Fibroblast of the conjunctiva (primary cell): ENCODE measurements at regions not wholly inside any gene's neighbourhood (a gene's known extent, or its start where the extent isn't known, plus 50 kb on each side); places are given as distances from the start of the nearest gene placed in this dataset.
"Not testable (repeated sequence)": the region's sequence is repeated elsewhere in the genome, so short reads cannot be mapped to it uniquely, and the experiment has no call there.

Experiments
- DNase-seq: peaks from one replicate; pipeline ENCODE4 v3.0.0-alpha.2; 2010; ENCODE audit warnings: low read depth

DNA sequence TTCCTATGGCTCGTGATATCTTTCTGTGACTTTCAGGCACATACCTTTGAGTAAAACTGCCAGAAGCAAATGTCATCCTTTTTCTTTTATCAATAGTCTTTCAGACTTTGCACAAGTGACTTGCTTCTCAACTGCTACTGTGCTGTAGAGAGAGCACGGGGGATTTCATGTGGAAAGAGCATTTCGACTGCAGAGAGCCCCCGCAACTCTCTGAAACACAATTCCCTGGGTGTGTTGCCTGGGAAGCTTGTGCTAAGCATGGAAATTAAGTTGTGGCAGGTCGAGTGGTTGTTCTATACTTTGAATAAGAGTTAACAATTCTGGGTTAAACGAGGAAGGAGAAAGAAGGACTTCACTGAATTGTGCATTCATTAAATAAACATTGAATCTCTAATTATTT lies 659.1 kb downstream of the TDRD15 start:
- DNase-seq: no peak

DNA sequence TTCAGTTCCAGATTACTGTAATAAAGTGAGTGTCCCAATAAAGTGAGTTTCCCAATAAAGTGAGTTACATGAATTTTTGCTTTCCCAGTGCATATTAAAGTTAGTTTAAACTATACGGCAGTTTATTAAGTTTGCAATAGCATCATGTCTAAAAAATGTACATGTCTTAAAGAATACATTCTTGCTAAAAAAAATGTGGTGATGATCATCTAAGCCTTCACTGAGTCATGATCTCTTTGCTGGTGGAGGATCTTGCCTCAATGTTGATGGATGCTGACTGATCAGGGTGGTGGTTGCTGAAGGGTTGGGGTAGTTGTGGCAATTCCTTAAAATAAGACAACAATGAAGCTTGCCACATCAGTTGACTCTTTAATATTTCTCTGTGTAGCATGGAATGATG lies 664.2 kb downstream of the TDRD15 start:
- DNase-seq: no peak

DNA sequence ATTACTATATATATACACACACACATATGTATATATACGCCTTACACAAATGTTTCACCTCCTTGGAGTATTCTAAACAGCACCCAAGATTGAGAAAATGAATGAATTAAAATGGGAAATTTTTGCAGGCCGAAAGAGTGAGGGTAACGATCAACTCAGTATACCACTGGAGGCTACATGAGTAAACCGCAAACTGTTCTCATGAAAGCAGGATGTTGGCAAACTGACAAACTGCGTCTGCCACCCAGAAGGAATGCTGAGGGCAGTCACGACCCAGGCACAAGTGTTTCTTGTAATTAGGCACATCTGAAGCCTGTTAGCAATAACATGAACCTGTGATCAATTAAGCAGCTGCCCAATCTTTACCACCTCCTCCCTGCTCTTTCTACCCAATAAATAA lies 666.5 kb downstream of the TDRD15 start:
- DNase-seq: not testable (repeated sequence)

DNA sequence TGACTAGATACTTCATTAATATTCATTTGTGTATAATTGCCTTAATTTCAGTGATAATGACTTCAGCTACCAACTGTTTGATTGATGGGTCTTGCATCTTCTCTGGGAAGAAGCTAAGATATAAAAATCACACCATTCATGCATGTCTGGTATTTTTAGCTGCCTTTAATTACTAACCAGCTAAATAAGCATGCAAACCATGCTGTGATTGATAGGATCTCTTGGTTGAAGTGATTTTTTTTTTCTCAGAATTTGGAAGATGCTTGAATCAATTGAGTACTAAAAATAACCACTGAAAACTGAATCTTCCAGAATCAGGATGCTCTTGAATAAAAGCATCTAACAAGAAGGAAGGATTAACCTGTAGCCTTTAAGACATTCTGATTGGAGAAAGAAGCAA lies 668.8 kb downstream of the TDRD15 start:
- DNase-seq: no peak

DNA sequence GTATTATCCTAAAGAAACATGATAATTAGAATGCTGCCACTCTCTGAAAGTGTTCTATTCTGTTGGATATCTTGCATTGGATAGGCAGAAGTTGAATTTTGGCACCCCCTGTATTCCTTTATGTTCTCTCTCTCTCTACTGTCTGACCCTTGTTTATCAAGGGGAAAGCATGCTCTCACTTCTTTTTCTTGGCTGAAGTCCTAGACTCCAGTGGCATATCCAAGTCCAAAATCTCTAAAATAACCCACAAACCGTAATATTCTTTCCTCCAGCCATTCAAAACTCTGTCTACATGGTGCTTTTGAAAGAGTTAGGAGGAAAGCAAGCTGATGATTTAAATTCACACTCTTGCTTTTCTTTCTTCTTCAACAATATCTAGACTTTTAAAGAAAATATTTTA lies 669.7 kb downstream of the TDRD15 start:
- DNase-seq: no peak

DNA sequence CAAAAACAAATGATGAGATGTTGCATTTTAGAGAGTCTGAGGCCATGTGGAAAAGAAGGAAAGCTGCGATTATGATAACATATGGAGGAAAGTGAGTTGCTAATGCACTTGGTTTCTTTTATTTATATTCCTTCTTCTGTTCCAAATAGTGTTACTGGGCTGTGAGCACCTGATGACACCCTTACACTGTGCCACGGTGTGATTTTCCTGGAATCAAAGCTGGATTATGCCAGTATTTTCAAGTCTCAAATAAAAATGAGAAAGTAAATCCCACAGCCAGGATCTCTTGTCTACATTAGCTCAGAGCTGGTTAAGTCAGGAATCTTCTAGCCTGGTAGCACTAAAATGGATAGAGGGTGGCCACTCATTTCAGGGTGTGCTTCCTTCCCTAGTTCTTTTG lies 670.8 kb downstream of the TDRD15 start:
- DNase-seq: no peak

DNA sequence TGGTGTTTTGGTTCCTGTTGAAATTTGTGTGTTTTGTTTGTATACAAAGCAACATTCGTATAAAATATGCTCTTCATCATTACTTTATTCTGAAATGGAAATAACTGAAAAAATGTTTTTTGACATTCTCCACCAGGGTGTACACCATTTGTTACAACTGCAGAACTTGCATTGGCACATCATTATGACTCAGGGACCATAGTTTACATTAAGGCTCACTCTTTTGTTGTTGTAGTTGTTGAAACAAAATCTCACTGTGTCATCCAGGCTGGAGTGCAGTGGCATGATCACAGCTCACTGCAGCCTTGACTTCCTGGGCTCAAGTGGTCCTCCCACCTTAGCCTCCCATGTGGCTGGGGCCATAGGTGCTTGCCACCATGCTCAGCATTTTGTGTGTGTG lies 676.6 kb downstream of the TDRD15 start:
- DNase-seq: no peak

DNA sequence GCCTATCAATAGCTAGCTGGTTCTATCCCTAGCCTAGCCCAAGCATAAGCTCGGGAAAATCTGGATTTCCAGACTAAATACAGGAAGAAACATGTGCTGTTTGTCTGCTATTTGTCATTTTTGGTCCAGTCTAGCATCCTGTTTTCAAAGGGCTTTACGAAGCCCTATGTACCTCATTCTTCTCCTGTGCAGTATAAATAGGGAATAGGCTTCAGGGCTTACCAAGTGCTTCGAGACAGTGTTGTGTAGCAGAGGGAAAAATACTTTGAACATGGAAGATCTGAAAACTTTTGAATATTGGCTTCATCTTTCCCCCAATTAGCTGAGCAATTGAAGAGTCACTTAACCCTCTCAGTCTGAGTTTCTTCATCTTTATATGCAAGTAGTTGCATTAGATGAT lies 679.8 kb downstream of the TDRD15 start:
- DNase-seq: no peak

DNA sequence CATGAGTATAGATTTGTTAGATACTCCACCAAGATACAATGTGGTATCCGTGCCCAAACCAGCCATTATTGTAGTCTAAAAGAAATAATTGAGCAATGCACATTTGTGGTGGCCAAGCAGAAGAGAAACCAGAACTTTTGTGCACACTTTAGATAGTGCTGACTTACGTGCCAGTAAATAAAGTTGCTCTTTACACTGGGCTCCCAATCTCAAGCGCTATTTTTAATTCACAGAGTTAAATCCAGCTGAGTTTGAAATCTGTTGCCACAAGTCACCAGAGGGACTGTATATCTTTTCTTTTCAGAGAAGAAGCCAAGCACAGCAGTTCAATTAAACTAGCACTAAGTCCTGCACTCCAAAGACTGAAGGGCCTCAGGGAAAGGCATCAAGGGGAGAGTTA lies 680.4 kb downstream of the TDRD15 start:
- DNase-seq: no peak

DNA sequence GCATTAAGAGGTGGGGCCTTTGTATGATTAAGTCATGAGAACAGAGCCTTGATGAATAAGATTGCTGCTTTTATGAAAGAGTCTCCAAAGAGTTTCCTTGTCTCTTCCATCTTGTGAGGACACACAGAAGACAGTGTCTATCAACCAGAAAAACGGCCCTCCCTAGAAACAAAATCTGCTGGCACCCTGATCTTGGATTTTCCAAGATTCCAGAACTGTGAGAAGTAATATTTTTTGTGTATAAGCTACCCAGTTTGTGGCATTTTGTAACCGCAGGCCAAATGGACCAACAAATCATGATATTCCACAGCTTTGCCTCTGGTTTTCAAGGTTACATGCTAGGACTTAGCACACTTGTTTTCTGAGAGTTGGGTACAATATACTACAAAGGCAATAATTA lies 687.8 kb downstream of the TDRD15 start:
- DNase-seq: no peak

DNA sequence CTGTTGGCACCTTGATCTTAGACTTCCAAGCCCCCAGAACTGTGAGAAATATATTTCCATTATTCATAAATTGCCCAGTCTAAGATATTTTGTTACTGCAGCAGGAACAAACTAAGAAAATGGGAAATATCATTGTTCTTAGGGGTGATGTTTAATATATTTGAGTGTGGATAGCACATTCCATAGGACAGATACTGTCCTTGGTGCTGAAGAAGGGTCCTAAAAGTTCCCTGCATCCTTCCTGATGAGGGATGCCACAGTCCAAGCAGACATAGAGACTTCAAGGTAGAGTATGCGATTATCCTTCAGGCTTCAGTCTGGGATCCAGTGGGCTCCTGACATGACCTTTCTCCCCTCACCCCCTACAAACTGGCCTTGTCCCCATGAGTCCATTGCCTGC lies 689.0 kb downstream of the TDRD15 start:
- no peak for DNase-seq

DNA sequence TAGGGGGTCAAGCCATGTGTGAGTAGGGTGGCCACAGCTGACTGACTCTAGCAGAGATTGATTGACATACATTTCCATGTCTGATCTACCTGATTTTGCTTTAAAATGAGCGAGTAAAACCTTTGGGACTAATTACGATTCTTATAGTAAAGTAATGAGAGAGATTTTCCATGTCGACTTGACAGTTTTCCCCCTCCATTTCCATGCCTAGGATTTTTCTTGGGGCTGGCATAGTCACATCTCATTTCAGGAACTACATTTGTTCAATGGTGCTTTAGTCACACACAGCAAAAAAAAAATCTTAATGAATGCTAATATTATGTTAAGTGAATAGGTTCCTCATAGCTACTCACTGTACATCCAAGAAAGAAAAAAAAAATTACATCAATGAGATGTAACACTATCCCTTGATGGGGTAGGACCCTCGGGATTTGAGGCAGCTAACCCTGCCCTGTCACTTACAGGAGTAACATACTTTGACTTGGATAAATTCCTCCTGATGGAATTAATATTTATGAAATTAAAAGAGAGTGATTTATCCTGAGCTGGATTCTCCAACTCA lies 690.9 kb downstream of the TDRD15 start:
- DNase-seq: no peak

DNA sequence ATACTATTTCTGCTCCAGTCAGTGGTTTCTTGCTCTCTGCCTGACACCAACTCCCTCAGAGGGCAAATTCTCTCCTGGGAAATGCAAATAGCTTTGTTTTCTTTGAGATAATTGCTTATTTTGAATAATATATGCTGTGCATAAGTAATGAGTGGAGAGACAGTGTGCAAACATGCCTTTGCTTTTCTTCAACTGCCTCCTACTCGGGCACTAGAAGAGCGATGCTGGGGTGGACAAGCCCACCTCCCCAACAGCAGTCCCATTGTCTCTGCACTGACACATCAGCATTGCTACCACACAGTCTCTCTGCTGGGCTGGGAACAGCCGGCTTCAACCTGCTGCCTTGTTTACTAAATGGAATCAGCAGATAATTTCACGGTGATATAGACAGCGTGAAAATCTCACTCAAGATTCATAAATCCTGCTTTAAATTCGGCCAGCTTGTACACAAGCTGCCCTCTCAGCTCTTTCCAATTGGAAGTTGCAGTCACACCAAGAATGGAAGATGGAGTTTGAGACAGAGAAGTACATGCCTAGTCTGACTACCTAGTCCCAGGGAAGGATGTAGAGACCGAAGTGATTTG lies 694.5 kb downstream of the TDRD15 start:
- DNase-seq: no peak

DNA sequence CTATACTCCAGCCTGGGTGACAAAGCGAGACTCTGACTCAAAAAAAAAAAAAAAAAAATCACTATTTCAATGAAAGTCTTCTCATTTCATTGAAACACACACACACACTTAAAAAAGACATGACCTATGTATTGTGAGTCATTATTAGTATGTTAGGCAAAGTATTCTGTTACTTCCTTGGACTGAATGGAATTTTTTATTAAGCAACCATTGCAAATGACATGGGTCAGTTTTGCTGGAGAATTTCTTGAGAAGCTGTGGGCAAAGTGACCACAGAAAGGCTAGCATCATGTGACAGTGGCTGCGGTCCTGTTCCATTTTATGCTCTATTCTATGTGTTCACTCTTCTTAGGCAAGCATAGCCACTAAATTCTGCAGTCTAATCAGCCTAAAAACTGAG lies 695.7 kb downstream of the TDRD15 start:
- no peak for DNase-seq

DNA sequence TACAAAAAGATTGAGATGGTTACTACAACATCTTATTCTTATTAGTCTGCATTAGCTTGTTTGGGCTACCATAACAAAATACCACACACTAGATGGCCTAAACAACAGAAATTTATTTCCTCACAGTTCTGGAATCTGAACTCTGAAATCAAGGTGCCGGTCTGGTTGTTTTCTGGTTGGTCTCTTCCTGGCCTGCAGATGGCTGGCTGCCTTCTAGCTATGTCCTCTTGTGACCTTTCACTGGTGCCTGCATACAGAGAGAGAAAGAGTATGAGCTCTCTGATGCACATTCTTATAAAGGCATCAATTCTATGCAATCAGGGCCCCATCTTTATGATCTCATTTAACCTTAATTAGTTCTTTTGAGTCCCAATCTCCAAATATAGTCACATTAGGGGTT lies 696.5 kb downstream of the TDRD15 start:
- DNase-seq: no peak

DNA sequence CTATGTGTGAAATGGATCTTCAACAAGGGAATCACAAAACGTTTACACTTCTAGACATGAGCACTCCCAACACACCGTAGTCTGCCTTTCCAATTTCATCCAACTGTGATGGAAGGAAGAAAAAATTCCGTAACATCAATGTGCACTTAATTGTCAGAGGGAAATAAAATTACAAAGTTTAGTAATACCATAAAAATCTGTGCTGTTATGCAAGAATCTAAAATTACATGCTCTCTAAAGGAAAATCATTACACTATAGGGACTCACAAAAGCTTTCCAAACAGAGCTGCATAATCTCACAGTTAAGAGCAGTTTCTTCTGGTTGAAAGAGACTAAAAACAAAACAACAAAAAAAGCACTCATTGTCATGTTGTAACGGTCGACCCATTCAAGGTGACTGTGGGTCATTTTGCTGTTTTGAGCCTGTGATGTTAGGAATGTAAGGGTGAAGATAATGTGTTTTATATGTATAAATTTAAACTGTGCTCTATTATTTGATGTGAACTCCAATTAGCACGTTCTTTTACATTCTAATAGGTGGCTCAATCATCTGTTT lies 698.0 kb downstream of the TDRD15 start:
- no peak for DNase-seq

DNA sequence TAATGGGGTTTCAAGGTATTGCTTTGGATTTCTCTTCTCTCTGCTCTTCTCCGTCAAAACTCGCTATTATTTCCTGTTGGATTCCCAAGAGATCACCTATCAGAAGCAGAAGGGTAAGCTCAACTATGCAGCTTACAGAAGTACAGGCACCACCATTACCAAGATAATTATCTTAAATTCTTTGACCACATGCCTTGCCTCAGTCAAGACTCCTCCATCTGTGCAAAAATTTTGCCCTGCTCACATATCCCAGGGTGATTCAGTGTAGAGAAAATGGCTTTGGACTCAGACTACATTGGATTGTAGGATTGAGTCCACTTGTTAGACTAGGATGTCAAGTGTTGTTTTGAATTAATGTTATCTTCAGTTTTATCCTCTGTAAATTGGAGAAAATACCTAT lies 698.7 kb downstream of the TDRD15 start:
- no peak for DNase-seq

DNA sequence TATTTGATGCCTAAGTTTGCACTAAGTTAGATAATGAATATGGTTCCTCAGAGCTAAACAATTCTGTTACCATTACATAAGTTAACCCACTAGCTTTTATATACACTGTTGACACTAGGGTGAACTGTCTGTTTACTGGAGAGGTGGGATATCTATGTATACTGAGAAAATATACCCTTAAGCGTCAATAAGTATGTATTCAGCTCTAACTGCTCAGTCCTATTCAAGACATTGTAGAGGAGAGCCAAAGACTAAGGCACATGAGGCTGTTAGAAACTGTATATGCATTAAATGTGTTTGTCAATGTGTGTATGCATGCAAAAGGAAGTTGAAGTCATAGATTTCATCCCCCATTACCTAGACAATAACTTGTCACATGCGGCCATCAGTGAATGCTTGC lies 710.0 kb downstream of the TDRD15 start:
- DNase-seq: no peak

DNA sequence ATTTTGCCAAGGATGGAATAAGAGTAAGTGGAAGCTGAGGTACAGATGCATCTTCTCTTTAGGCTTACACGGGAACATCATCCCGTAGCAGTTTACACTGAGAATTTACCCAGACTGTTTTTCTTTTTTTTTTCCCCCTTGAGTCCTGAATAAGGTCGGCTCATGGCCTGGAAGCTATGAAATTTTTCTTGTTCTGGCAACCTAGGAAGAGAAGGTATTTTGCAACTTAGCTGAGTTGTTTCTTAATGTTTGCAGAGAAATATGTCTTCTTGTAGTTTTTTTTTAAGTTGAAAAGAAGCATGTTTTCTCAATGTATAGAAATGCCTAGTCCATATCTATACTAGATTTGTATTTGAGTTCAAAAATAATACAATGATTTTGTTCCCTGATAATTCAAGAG lies 712.5 kb downstream of the TDRD15 start:
- no peak for DNase-seq

DNA sequence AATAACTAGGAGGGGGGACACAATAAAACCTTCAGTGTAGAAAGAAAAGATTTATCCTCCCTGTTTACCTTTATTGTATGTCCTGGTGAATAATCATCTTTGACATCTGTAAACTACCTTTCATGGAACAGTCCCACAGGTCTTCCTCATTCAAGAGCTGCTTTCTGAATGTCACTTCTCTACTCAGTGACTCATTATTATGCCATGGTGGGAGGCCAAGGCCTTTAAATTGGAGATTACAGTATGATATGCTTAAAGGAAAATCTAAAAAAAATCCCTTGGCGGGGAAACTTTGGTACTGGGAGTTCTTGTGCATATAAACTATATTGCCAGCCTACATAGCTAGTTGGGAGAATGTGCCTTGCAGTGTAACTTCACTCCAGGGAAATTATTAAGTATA lies 713.0 kb downstream of the TDRD15 start:
- DNase-seq: no peak

DNA sequence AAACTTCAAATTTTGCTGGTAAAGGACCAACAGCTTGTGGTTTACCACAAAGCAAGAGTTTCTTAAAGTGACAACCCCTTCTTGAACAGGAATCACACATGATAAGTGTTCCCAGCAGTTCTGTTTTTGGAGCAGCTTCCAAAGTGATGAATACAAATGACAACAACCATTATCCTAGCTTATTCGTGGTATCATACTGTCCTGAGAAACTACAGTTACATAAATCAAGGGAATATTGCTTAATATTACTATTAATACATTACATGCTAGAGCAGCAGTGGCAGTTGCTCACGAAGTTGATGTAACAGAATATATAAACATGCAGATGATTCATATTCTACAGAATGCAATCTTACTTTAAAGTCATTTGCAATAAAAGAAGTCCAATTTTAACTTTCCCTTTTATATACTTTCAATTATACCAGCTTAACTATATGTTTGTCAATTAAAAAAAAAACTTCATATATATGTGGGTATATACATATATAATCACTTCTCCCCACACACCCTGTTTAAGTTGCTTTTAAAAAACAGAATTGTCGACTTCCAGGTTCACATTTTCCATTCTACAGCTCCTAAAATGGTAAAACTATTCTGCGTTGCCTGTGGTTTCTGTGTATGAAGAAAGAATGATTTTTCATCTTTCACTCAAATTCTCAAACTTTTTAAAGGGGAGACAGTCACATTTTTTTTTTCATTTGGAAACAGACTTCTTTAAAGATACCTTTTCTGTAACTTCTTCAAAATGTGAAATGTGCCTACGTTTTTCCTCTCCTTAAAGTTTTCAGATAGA lies 713.6 kb downstream of the TDRD15 start:
- peak; percentile 17 for DNase-seq

DNA sequence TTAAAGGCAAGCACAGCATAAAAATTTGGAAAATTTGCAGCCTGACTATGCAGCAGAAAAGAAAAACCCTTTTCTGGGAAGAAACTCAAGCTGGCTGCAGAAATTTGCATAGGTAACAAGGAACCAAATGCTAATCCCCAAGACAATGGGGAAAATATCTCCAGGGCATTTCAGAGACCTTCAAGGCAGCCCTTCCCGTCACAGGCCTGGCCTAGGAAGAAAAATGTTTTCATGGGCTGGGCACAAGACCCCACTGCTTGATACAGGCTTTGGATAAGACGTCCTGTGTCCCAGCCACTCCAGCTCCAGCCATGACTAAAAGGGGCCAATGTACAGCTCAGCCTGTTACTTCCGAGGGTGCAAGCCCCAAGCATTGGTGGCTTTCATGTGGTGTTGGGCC lies 717.6 kb downstream of the TDRD15 start:
- no peak for DNase-seq

DNA sequence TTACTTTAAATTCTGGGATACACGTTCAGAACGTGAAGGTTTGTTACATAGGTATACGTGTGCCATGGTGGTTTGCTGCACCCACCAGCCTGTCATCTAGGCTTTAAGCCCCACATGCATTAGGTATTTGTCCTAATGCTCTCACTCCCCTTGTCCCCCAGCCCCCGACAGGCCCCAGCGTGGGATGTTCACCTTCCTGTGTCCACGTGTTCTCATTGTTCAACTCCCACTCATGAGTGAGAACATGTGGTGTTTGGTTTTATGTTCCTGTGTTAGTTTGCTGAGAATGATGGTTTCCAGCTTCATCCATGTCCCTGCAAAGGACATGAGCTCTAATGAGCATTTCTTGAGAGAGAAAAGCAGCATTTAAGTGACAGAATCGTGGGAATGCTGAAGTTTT lies 726.6 kb downstream of the TDRD15 start:
- not testable (repeated sequence) for DNase-seq

DNA sequence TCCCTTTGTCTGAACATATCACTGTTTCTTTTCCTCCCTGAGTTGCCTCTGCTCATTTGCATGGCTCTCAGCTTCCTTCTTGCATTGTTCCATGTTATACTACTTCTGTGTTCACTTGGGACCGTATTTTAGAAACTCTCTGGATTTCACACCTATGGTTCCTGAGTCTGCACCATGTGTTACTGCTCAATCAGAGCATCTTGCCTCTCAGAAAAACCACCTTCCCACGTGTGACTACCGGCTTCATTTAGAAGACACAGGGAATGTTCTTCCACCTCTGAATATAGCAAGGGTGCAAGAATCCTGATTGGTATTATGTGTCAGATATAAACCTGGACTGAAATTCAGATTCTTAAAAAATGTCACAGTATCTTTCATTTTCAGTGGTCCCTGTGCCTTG lies 731.2 kb downstream of the TDRD15 start:
- no peak for DNase-seq
